SU-DHL-6 (cell line): ENCODE measurements at regions not wholly inside any gene's neighbourhood (a gene's known extent, or its start where the extent isn't known, plus 50 kb on each side); places are given as distances from the start of the nearest gene placed in this dataset.

Source experiments
- H2AFZ ChIP-seq: fragments of 200-600 bp; sonication (generic); 2 replicates; pipeline ENCODE4 v1.6.1; 2014; ENCODE audit warnings: low read depth, mild to moderate bottlenecking, moderate library complexity, mixed read lengths, antibody characterized with exemption, low read length; ENCODE audit not compliant: severe bottlenecking
- H3F3A ChIP-seq: fragments of 200-600 bp; shearing (Covaris generic); 2 replicates; pipeline ENCODE4 v1.6.0; 2016; ENCODE audit warnings: antibody characterized with exemption, mild to moderate bottlenecking; ENCODE audit not compliant: insufficient read depth
- H3K27ac ChIP-seq: fragments of 200-600 bp; sonication (generic); 2 replicates; pipeline ENCODE4 v1.5.1; 2016; ENCODE audit warnings: low read depth, mild to moderate bottlenecking, low read length, moderate library complexity, mixed read lengths
- H3K27me3 ChIP-seq: fragments of 200-600 bp; sonication (generic), shearing (Covaris generic); 2 replicates; pipeline ENCODE4 v1.6.0; 2014; ENCODE audit warnings: mild to moderate bottlenecking, low read length
- H3K36me3 ChIP-seq: fragments of 200-600 bp; sonication (generic); 2 replicates; pipeline ENCODE4 v1.6.1; 2014; ENCODE audit warnings: mild to moderate bottlenecking, low read length, mixed read lengths
- H3K4me2 ChIP-seq: fragments of 300-600, 200-600 bp; shearing (Covaris generic), sonication (generic); 2 replicates; pipeline ENCODE4 v1.6.0; 2014; ENCODE audit warnings: low read length, low read depth, mild to moderate bottlenecking; ENCODE audit not compliant: poor library complexity, severe bottlenecking
- H3K4me3 ChIP-seq: fragments of 200-600 bp; sonication (generic); 2 replicates; pipeline ENCODE4 v1.5.1; 2014; ENCODE audit warnings: antibody characterized with exemption, low read length, mild to moderate bottlenecking, mixed read lengths; ENCODE audit not compliant: insufficient read depth, poor library complexity, severe bottlenecking
- H3K79me2 ChIP-seq: fragments of 200-600 bp; sonication (generic); 2 replicates; pipeline ENCODE4 v1.6.1; 2014; ENCODE audit warnings: mild to moderate bottlenecking, low read length, moderate library complexity; ENCODE audit not compliant: insufficient read depth
- H3K9ac ChIP-seq: fragments of 200-600 bp; sonication (generic); 2 replicates; pipeline ENCODE4 v1.7.0; 2014; ENCODE audit warnings: mild to moderate bottlenecking, low read length
- H3K9me2 ChIP-seq: fragments of 200-600 bp; sonication (generic); replicated peaks from 2 replicates; pipeline ENCODE4 v1.6.1; 2014; ENCODE audit warnings: low read length; ENCODE audit not compliant: insufficient read depth
- H3K9me3 ChIP-seq: fragments of 200-600 bp; sonication (generic); 2 replicates; pipeline ENCODE4 v1.6.1; 2014; ENCODE audit warnings: low read length, mixed read lengths; ENCODE audit not compliant: insufficient read depth
- H4K20me1 ChIP-seq: fragments of 200-600 bp; sonication (generic); 2 replicates; pipeline ENCODE4 v1.6.1; 2014; ENCODE audit warnings: low read depth, mild to moderate bottlenecking, antibody characterized with exemption, low read length, moderate library complexity, mixed read lengths
- EZH2phosphoT487 ChIP-seq: fragments of 200-600 bp; sonication (generic), shearing (Covaris generic); conservative IDR thresholded peaks from 2 replicates; pipeline ENCODE4 v1.6.1; 2018; ENCODE audit warnings: mild to moderate bottlenecking, antibody characterized with exemption, low read length, moderate library complexity, mixed read lengths
- TF ChIP-seq, protein P1 (sequence below): fragments of 200-600 bp; sonication (generic); IDR thresholded peaks from one replicate; pipeline ENCODE4 v1.5.1; 2017; ENCODE audit warnings: antibody characterized with exemption, mild to moderate bottlenecking, low read length, moderate library complexity; ENCODE audit not compliant: insufficient read depth, poor library complexity, severe bottlenecking

DNA sequence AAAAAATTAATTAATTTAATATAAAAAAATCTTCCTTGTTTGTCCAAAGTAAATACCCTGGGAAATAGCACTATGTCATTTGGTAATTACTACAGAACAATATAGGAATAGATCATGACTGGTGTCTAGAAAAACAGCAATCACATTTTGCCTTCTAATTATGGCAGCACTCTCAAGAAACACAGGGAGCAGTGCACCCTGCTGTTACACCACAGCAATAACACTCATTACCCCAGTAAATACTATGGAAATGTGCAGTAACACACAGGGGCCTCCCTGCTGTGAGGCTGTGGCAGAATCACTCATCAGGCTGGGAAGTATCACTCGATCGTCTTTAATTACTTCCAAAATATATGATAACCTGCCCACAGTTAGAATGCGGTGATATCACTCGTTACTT, 646.0 kb downstream of the TUSC7 start:
- Histone ChIP-seq H4K20me1 (no peaks in the 10 kb centered on the region), H3K4me3 (no peak overlapping the region), H3K27me3 (no peaks in the 10 kb centered on the region), H3K36me3 (no peaks in the 10 kb centered on the region), H3K9ac (no peak overlapping the region), H3K79me2 (no peaks in the 10 kb centered on the region), H3K4me2 (no peak overlapping the region), H3F3A (no peaks in the 10 kb centered on the region), H2AFZ (no peak overlapping the region), H3K27ac (no peak overlapping the region), H3K9me2 (no peaks in the 10 kb centered on the region), H3K9me3 (no peaks in the 10 kb centered on the region)
- TF ChIP-seq, protein P1, sequence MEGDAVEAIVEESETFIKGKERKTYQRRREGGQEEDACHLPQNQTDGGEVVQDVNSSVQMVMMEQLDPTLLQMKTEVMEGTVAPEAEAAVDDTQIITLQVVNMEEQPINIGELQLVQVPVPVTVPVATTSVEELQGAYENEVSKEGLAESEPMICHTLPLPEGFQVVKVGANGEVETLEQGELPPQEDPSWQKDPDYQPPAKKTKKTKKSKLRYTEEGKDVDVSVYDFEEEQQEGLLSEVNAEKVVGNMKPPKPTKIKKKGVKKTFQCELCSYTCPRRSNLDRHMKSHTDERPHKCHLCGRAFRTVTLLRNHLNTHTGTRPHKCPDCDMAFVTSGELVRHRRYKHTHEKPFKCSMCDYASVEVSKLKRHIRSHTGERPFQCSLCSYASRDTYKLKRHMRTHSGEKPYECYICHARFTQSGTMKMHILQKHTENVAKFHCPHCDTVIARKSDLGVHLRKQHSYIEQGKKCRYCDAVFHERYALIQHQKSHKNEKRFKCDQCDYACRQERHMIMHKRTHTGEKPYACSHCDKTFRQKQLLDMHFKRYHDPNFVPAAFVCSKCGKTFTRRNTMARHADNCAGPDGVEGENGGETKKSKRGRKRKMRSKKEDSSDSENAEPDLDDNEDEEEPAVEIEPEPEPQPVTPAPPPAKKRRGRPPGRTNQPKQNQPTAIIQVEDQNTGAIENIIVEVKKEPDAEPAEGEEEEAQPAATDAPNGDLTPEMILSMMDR = no peak
- TF ChIP-seq EZH2phosphoT487 = no peak

DNA sequence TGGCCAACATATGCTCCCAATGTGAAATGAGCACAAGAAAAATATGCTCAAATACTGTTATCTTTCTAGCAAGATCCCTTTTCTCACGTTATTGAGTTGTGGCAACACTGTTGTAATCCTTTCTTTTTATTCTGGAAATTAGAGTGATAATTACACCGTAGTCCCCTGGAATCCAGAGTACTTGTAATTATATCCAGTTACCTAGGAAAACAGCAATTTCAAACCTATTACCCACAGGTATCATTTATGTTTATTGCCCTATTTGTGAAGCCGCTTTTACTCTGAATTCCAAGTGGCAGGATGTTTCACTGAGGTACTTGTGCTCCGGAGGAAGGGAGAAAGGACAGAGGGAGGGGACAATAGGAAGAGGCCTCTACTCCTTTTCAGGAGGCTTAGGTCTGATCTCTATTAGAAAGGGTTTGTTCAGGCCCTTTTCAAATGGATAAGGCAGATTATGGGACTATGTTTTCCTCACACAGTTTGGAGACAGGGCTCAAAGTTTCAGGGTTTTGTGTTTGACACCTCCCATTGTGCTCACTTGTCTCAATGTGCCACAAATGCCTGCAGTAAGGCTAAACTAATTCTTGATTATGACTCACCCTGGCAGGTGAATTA, 646.6 kb downstream of the TUSC7 start:
- Histone ChIP-seq H3K9ac (no peak overlapping the region), H3K9me3 (no peaks in the 10 kb centered on the region), H2AFZ (no peak overlapping the region), H3K4me3 (no peak overlapping the region), H4K20me1 (no peaks in the 10 kb centered on the region), H3K27me3 (no peaks in the 10 kb centered on the region), H3K36me3 (no peaks in the 10 kb centered on the region), H3F3A (no peaks in the 10 kb centered on the region), H3K9me2 (no peaks in the 10 kb centered on the region), H3K27ac (no peak overlapping the region), H3K4me2 (no peak overlapping the region), H3K79me2 (no peaks in the 10 kb centered on the region)
- TF ChIP-seq, protein P1 = no peak
- no peak for TF ChIP-seq EZH2phosphoT487

DNA sequence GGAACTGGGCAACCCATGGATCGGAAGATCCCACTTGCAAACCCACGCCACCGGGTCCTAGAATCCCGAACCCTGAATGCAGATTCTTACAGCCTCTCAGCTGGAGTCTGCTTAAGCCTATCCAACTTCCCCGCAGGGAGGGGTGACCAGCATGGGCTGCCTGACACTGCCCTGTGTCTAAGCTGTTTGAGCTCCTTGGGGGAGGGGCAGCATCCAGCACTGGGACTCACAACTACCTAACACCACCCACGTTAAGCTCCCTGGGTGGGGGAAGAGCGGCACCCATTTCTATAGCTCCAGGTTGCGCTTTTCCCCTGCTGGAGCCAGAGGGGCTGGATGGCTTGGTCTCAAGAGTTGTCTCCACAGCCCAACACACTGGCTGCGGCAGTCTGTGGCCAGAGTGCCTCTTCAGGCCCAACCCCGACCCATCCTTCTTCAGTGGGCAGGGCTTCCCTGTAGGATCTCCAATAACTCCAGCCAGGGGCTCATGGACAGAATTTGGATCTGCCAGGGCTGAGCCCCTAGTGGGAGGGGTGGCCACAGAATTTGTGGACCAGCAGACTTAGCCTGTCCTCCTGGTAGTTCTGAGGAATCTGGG, 649.2 kb downstream of the TUSC7 start:
- TF ChIP-seq, protein P1 = no peak
- no peak for TF ChIP-seq EZH2phosphoT487
- H3K4me2 ChIP-seq = no peak overlapping the region
- H3K27me3 ChIP-seq = no peaks in the 10 kb centered on the region
- no peak overlapping the region for H3K9ac ChIP-seq
- H3K9me2 ChIP-seq = no peaks in the 10 kb centered on the region
- H4K20me1 ChIP-seq = no peaks in the 10 kb centered on the region
- H3F3A ChIP-seq = no peaks in the 10 kb centered on the region
- no peak overlapping the region for H2AFZ ChIP-seq
- H3K9me3 ChIP-seq = no peaks in the 10 kb centered on the region
- H3K4me3 ChIP-seq = no peak overlapping the region
- no peak overlapping the region for H3K27ac ChIP-seq
- no peaks in the 10 kb centered on the region for H3K36me3 ChIP-seq
- H3K79me2 ChIP-seq = no peaks in the 10 kb centered on the region
